IPS DF 6.9 (cell line): ENCODE measurements at regions not wholly inside any gene's neighbourhood (a gene's known extent, or its start where the extent isn't known, plus 50 kb on each side); places are given as distances from the start of the nearest gene placed in this dataset.
"Not testable (repeated sequence)": the region's sequence is repeated elsewhere in the genome, so short reads cannot be mapped to it uniquely, and the experiment has no call there.

Experiments
- DNase-seq: peaks from one replicate; pipeline ENCODE4 v3.0.0-alpha.2; 2013; ENCODE audit warnings: low read depth, low spot score
- H3K27ac ChIP-seq: one replicate; pipeline ENCODE4 v1.5.1; 2013; ENCODE audit warnings: low read length, control low read depth
- H3K27me3 ChIP-seq: 2 replicates; pipeline ENCODE4 v1.6.1; 2013; ENCODE audit warnings: mild to moderate bottlenecking, low read length; ENCODE audit not compliant: control insufficient read depth, insufficient read depth
- H3K36me3 ChIP-seq: 2 replicates; pipeline ENCODE4 v1.6.1; 2013; ENCODE audit warnings: low read length; ENCODE audit not compliant: control insufficient read depth, insufficient read depth
- H3K4me1 ChIP-seq: 2 replicates; pipeline ENCODE4 v1.6.1; 2013; ENCODE audit warnings: low read length; ENCODE audit not compliant: control insufficient read depth, insufficient read depth
- H3K4me3 ChIP-seq: 2 replicates; pipeline ENCODE4 v1.5.1; 2013; ENCODE audit warnings: mild to moderate bottlenecking, low read length
- H3K9me3 ChIP-seq: 2 replicates; pipeline ENCODE4 v1.6.1; 2013; ENCODE audit warnings: low read length, inconsistent platforms; ENCODE audit not compliant: control insufficient read depth, insufficient read depth
- WGBS: extraction: QIAGEN DNeasy Blood & Tissue Kit; methylation state at CpG from one replicate; pipeline ENCODE4 v1.1.7; 2013; ENCODE audit warnings: mixed read lengths, missing lambda C conversion rate; ENCODE audit not compliant: insufficient read length, insufficient coverage; 5-methylcytosine and 5-hydroxymethylcytosine counted together

GRCh38 chr6:90361174-90361573 lies 64.5 kb upstream of the BACH2 start:
- H3K27ac ChIP-seq, result no peak overlapping the region
- no CpG with 5 or more reads among the region's 4 CpGs for WGBS

DNA sequence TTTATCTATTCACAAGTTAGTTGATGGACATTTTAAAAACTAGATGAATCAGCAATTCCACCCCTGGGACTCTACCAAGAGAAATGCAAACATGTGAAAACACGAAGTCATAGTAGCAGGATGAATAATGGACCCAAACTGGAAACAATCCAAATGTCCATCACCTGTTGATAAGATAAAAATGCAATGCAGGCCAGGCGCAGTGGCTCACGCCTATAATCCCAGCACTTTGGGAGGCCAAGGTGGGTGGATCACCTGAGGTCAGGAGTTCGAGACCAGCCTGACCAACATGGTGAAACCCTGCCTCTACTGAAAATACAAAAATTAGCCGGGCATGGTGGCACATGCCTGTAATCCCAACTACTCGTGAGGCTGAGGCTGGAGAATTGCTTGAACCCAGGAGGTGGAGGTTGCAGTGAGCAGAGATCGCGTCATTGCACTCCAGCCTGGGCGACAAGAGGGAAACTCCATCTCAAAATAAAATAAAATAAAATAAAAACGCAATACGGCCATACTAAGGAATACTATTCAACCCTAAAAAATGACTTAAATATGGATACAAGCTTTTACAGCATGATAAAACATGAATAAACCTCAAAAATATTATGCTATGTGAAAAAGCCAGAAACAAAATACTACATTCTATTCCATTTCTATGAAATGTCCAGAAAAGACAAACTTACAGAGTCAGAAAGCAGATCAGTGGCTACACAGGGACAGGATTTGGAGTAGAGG lies 61.6 kb upstream of the BACH2 start:
- not testable (repeated sequence) for DNase-seq, H3K27me3 ChIP-seq, H3K4me3 ChIP-seq, H3K9me3 ChIP-seq, H3K4me1 ChIP-seq, H3K36me3 ChIP-seq, H3K27ac ChIP-seq
- WGBS, result no CpG with 5 or more reads among the region's 11 CpGs

More at GRCh38 chr6:90361174-90361573, 64.5 kb upstream of the BACH2 start:
- no peak for DNase-seq
- no peaks in the 10 kb centered on the region for H3K27me3 ChIP-seq
- no peak overlapping the region for H3K4me3 ChIP-seq
- peaks cover 4% of the 10 kb centered on the region; the same call in 1 of the 2 replicates for H3K4me1 ChIP-seq
- H3K9me3 ChIP-seq, result no peaks in the 10 kb centered on the region
- no peaks in the 10 kb centered on the region for H3K36me3 ChIP-seq

DNA sequence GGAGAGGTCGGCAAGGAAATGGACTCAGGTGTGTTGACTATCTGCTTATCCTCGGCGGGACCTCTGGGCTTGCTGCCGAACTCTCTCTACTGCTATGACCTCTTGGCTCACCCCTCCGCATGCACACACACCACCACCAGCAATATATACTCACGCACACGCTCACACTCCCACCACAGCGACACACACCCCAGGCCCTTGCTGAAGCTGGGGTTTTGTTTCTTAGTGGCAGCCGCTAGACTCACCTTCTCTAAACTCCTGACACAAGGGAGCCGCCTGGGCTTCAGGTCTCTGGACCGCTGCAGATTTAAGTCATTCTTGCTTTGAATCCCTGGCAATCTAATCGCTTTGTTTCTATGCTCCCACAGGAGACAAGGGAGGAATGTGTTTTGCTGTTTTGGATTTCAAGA lies 59.4 kb upstream of the BACH2 start:
- no peaks in the 10 kb centered on the region; the same call in 1 of the 2 replicates for H3K4me1 ChIP-seq
- no peaks in the 10 kb centered on the region for H3K36me3 ChIP-seq
- H3K27me3 ChIP-seq, result no peaks in the 10 kb centered on the region
- no peak for DNase-seq
- H3K4me3 ChIP-seq, result no peak overlapping the region
- WGBS, result no CpG with 5 or more reads among the region's 12 CpGs
- no peak overlapping the region for H3K27ac ChIP-seq
- no peaks in the 10 kb centered on the region for H3K9me3 ChIP-seq

- H3K4me3 ChIP-seq, result no peak overlapping the region
These were observed 58.3 kb upstream of the BACH2 start for GRCh38 chr6:90354961-90355360.

GRCh38 chr6:90351696-90352095 lies 55.1 kb upstream of the BACH2 start:
- Histone ChIP-seq H3K4me3 (no peak overlapping the region), H3K27me3 (no peaks in the 10 kb centered on the region), H3K27ac (no peak overlapping the region), H3K36me3 (no peaks in the 10 kb centered on the region), H3K9me3 (no peaks in the 10 kb centered on the region), H3K4me1 (no peaks in the 10 kb centered on the region; the same call in 1 of the 2 replicates)
- no CpG with 5 or more reads among the region's 4 CpGs for WGBS
- no peak for DNase-seq

More at GRCh38 chr6:90354961-90355360, 58.3 kb upstream of the BACH2 start:
- DNase-seq, result no peak
- Histone ChIP-seq H3K27ac (no peak overlapping the region), H3K27me3 (no peaks in the 10 kb centered on the region), H3K36me3 (no peaks in the 10 kb centered on the region), H3K4me1 (no peaks in the 10 kb centered on the region; the same call in 1 of the 2 replicates), H3K9me3 (no peaks in the 10 kb centered on the region)

GRCh38 chr6:90350689-90351554 lies 54.3 kb upstream of the BACH2 start:
- Histone ChIP-seq H3K36me3 (no peaks in the 10 kb centered on the region), H3K27ac (no peak overlapping the region), H3K4me3 (no peak overlapping the region), H3K4me1 (no peaks in the 10 kb centered on the region), H3K27me3 (no peaks in the 10 kb centered on the region), H3K9me3 (no peaks in the 10 kb centered on the region)
- DNase-seq, result no peak
- no CpG with 5 or more reads among the region's 8 CpGs for WGBS

DNA sequence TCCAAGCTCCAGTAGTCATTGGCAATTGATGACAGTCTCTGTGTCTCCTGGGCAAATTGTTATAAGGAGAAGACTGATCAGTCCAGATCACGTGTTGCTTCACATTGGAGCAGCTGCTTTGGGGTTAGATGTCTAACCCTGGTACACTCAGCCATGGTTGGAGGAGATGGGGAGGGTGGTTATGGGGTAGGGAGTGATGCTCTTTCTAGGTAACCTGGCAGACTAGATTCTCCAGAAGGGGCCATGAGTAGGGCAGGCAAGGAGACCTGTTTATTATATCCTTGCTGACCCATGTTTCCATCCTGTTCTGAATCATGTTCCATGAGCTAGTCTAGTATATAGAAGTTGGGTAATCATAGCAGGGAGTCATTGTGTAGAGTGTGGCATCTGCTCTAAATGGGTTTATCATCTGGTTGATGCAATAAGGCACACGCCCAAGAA lies 50.8 kb upstream of the BACH2 start:
- no peak overlapping the region for H3K4me3 ChIP-seq
- H3K27me3 ChIP-seq, result no peaks in the 10 kb centered on the region
- H3K9me3 ChIP-seq, result no peaks in the 10 kb centered on the region
- no CpG with 5 or more reads among the region's 2 CpGs for WGBS
- H3K27ac ChIP-seq, result no peak overlapping the region
- DNase-seq, result no peak
- H3K36me3 ChIP-seq, result no peaks in the 10 kb centered on the region
- H3K4me1 ChIP-seq, result no peaks in the 10 kb centered on the region

- no peaks in the 10 kb centered on the region for H3K4me1 ChIP-seq
- H3K27me3 ChIP-seq, result no peaks in the 10 kb centered on the region
- H3K4me3 ChIP-seq, result no peak overlapping the region
- WGBS, result no CpG with 5 or more reads among the region's 6 CpGs
- no peak for DNase-seq
- no peaks in the 10 kb centered on the region for H3K9me3 ChIP-seq
- no peaks in the 10 kb centered on the region for H3K36me3 ChIP-seq
- H3K27ac ChIP-seq, result no peak overlapping the region
These were observed 50.1 kb upstream of the BACH2 start for GRCh38 chr6:90346729-90347128.
